IPS-NIHi11 (cell line): ENCODE measurements at regions not wholly inside any gene's neighbourhood (a gene's known extent, or its start where the extent isn't known, plus 50 kb on each side); places are given as distances from the start of the nearest gene placed in this dataset.
A peak's percentile ranks its signal among the peaks of the same experiment; 100 is the strongest.

Experiments used
- DNase-seq: peaks from one replicate; pipeline ENCODE4 v3.0.0; 2012; ENCODE audit warnings: mixed read lengths, low spot score

DNA sequence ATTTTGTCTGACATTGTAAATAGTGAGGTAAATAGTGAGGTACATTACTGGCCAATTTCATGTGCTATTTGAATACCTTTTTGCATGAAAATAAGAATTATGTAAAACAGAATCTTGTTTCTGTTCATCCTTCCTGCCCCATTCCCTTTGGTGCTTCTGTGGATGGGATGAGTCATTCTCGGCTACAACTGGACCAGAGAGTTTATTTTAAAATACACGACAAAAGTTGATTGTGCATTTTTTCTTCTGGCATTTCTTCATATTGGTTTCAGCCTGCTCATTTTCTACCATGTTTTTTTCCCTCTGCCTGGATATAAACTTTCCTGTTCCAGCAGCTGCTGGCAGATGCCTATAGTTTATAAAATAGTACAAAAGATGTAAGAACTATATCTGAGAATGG, 107.5 kb downstream of the CYSLTR2 start:
- DNase-seq: no peak

DNA sequence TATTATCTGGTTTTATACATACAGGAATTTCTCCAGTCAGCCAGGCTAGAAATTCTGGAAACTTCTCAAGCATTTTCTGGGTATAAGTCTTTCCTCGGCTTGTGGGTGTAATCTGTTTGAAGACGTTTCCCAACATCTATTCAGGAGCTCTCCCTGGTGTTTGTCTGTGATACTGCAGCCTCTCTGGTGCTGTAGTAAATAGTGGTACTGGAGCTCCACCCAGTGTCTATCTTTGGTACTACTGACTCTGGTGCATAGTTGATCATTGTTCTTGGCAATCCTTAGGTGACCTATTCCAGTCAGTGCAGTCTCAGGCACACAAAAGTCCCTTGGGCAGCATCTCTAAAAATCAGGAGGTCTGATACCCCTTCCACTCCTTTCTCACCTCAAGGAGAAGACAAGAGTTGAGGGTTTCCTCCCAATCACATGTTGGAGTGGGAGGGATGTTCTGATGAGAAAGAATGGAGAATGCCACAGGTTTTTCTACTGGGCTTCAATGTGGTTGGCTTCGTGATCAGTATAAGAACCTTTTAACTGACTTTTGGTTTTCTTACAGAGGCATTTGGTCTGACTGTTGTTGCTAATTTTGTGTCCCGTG, 115.5 kb downstream of the CYSLTR2 start:
- peak; percentile 78 for DNase-seq

DNA sequence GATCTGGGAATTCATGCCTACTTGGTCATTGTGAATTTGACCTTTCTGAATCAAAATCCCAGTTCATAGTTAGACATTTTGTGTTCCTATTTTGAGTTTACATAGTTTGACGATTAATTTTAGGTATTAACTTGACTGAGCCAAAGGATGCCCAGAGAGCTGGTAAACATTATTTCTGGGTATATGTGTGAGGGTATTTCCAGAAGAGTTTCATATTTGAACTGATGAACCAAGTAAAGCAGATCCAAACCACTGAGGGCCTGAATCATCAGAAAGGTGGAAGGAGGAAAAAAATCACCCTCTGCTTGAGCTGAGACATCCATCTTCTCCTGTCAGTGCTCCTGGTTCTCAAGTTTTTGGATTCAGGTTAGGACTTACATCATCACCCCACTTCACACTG, 116.6 kb downstream of the CYSLTR2 start:
- no peak for DNase-seq

- DNase-seq: no peak
These were observed 119.2 kb downstream of the CYSLTR2 start for GRCh38 chr13:48772908-48773307.

- no peak for DNase-seq
These were observed 120.0 kb downstream of the CYSLTR2 start for GRCh38 chr13:48773531-48774275.

DNA sequence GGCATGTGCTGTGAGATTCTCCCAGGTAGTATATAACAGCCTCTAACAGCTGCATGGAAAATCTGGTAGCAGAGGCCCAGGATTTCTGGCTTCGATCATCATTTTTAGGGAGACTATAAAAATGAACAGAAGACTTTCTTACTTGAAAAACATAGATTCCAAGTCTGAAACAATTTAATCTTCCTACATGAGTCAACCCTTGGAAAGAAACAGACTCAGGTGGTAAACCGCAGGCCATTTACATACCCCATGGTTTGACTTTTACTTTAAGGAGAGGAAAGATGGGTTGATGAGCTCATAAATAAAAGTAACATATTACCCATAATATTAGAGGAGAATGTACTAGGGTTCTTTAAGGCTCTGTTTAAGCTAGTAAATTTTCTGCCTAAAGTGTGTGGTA, 121.6 kb downstream of the CYSLTR2 start:
- DNase-seq: no peak

- no peak for DNase-seq
These were observed 122.1 kb downstream of the CYSLTR2 start for GRCh38 chr13:48775804-48776203.

GRCh38 chr13:48776401-48776800, 122.7 kb downstream of the CYSLTR2 start:
- DNase-seq: no peak

DNA sequence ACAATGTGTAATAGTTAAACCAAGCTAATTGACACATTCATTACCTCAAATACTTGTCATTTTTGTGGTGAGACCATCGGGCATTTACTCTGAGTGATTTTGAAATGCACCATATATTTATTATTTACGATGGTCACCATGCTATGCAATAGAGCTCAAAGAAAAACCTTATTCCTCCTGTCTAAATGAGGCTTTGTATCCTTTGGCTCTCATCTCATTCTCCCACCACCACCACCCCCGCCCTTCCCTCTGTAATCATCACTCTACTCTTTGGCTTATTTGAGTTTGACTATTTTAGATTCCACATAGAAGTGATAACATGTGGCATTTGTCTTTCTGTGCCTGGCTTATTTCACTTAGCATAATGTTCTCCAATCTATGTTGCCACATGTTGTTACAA, 124.9 kb downstream of the CYSLTR2 start:
- DNase-seq: no peak

GRCh38 chr13:48780713-48781341, 127.1 kb downstream of the CYSLTR2 start:
- no peak for DNase-seq

DNA sequence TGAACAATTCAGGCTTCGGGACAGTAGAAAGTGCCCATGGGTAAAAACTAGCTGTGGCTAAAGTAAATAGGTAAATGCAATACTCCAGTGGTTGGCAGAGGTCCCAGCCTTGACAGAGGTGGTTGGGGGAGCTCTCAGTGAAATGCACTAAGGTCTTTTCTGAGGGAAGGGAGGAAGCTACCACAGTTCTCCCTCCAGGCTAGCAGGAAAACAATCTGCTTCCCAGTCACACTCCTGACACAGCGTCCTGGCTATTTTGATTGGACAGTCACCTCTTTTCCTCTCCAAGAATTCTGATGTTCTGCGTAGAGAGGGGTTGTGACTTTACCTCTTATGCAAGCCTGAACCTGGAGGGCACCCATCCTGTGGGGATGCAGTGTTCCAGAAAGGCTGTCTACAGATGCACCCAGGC, 128.7 kb downstream of the CYSLTR2 start:
- no peak for DNase-seq

GRCh38 chr13:48783181-48783630, 129.5 kb downstream of the CYSLTR2 start:
- DNase-seq: no peak

- DNase-seq: no peak
These were observed 130.0 kb downstream of the CYSLTR2 start for GRCh38 chr13:48783695-48784230.

GRCh38 chr13:48784916-48785548, 131.3 kb downstream of the CYSLTR2 start:
- no peak for DNase-seq

DNA sequence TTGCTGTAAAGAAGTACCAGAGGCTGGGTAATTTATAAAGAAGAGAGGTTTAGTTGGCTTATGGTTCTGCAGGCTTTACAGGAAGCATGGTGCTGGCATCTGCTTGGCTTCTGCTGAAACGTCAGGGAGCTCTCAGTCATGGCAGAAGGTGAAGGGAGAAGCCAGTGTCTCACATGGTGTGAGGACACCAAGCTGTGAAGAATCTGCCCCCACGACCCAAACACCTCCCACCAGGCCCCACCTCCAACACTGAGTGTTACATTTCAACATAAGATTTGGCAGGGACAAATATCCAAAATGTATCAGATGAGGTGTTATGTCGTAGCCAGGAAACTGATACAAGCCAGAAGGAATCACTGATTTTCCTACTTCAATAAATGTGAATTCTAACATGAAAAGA, 136.5 kb downstream of the CYSLTR2 start:
- DNase-seq: no peak

- no peak for DNase-seq
These were observed 137.2 kb downstream of the CYSLTR2 start for GRCh38 chr13:48790966-48791365.

DNA sequence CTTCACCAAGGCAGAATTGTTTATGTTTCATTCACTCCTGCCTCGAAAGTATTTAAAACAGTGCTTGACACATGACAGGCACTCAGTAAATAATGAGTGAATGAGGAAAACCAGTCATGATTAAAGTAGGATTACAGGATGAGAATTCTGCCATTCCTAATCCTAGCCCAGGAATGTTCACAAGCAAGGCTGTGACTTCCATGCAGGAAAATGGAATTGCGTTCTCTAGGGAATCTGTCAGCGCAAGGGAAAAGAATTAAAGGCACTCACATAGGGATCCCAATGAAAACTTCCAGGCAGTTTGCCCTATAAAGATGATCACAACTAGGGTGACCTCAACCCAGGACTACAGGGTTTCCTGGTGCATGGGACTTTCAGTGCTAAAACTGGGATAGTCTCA, 143.4 kb downstream of the CYSLTR2 start:
- DNase-seq: no peak

DNA sequence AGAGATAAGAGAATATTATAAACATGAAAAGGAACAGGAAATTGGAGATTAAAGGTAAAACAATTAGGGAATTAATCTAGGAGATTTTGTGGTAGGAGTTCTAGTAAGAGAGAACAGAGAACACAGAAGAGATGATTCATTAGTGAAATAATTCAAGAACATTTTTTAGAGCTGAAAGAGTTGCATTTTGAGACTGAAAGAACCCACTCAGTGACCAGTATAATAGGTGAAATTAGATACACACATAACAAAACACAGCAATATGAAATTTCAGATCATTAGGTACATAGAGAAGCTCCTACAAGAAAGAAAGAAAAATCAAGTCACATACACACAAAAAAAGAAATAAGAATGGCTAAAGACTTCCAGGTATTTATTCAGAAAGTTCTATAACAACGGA, 144.0 kb downstream of the CYSLTR2 start:
- no peak for DNase-seq

- no peak for DNase-seq
These were observed 144.5 kb downstream of the CYSLTR2 start for GRCh38 chr13:48798180-48798579.

GRCh38 chr13:48801255-48801654, 147.5 kb downstream of the CYSLTR2 start:
- DNase-seq: no peak

- no peak for DNase-seq
These were observed 151.3 kb downstream of the CYSLTR2 start for GRCh38 chr13:48804821-48805601.

DNA sequence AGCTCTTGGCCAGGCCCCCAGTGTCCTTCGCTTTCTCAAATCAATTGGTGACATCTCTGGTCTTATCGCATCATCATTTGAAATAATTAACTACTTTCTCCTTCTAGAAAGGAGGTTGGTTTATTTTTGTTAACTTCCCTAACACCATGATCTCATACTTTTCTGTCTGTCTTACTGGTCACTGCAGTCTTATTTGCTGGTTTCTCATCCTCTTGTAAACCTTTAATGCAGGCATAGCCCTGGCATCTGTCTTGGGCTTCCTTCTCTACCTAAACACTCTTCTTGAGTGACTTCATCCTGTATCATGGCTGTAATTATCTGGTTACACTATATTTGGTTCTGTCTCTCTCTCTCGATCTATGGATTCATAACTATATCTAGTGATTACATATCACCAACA, 152.8 kb downstream of the CYSLTR2 start:
- no peak for DNase-seq
